ENCODE measurements at regions not wholly inside any gene's neighbourhood (a gene's known extent, or its start where the extent isn't known, plus 50 kb on each side); places are given as distances from the start of the nearest gene placed in this dataset.

DNA sequence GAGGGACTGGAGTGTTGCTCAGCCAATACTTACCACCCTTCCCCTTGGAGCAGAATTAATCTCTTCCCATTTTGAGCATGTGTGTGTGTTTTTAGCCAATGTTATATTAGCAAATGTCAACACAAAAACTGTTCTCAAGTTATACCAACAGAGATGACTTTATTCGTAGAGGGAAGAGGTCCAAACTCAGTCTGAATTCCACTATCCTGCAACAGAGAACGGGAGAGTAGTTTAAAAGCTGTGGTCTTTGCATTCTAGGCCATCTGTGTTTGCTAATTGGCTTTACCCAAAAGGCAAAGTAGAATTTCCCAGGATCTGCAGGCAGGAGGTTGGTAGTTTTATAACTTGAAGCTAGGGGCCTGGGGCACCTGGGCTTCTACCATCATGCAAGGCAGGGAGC, 847.9 kb upstream of the TMEM132C start:
- Histone ChIP-seq H3K4me3 (ENCODE audit: low read depth, low read length) (no peak overlapping the region), H3K36me3 (ENCODE audit: control insufficient read depth, insufficient read depth, low read length) (no peaks in the 10 kb centered on the region), H3K27me3 (ENCODE audit: control insufficient read depth, insufficient read depth, low read length) (no peaks in the 10 kb centered on the region)
- DNase-seq (ENCODE audit: low read depth) = no peak
- TF ChIP-seq, protein P1, sequence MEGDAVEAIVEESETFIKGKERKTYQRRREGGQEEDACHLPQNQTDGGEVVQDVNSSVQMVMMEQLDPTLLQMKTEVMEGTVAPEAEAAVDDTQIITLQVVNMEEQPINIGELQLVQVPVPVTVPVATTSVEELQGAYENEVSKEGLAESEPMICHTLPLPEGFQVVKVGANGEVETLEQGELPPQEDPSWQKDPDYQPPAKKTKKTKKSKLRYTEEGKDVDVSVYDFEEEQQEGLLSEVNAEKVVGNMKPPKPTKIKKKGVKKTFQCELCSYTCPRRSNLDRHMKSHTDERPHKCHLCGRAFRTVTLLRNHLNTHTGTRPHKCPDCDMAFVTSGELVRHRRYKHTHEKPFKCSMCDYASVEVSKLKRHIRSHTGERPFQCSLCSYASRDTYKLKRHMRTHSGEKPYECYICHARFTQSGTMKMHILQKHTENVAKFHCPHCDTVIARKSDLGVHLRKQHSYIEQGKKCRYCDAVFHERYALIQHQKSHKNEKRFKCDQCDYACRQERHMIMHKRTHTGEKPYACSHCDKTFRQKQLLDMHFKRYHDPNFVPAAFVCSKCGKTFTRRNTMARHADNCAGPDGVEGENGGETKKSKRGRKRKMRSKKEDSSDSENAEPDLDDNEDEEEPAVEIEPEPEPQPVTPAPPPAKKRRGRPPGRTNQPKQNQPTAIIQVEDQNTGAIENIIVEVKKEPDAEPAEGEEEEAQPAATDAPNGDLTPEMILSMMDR (IDR thresholded peaks at IDR 0.05; ENCODE audit: insufficient read depth, low read length, poor library complexity, severe bottlenecking) = no peak

DNA sequence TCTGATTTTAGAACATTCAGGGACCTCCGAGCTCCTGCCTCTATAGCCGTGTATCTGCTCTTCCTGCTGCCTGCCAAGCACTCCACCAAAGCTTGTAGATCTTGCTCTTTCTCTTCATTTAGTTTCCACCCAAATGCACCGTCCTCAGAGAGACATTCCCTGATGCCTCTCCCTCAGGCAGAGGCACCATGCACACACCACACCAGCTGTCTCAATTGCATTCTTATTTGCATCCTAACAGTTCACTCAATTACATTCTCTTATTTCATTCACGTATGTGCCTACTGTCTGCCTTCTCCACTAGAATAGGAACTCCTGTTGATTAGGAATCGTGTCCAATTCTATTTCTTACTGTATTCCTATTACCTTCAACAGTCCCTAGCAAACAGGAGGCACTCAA, 845.4 kb upstream of the TMEM132C start:
- H3K36me3 ChIP-seq (ENCODE audit: control insufficient read depth, insufficient read depth, low read length) = no peaks in the 10 kb centered on the region
- H3K4me3 ChIP-seq (ENCODE audit: low read depth, low read length) = no peak overlapping the region
- no peak for DNase-seq (ENCODE audit: low read depth)
- no peaks in the 10 kb centered on the region for H3K27me3 ChIP-seq (ENCODE audit: control insufficient read depth, insufficient read depth, low read length)
- TF ChIP-seq, protein P1 (IDR thresholded peaks at IDR 0.05; ENCODE audit: insufficient read depth, low read length, poor library complexity, severe bottlenecking) = no peak

DNA sequence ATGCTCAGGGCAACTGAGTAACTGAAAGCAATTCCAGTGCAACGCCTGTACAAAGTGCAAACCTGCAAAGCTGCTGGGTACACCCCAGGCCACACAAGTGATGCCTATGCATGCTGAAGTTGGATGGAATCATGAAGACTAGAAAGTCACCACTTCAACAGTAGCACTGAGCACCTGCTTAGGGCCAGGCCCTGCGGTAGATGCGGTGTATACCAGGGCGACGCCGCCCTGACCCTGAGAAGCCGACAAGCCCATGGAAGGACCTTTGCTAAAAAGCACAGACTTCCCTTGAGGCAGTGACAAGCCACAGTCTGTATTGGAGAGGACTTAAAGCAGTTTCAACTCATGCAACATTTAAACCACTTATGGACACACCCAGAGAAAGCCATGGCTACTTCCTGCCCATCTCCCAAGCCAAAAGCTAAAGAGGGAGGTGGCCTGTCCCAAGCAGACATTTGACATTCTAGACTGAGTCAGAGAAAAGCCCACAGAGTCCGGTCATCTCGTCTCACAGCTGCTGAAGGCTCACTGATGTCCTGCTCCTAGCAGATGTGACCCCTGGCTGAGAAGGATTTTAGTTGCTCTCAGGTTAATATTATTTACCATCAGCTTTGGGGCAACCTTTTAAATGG, 843.9 kb upstream of the TMEM132C start:
- TF ChIP-seq, protein P1 (IDR thresholded peaks at IDR 0.05; ENCODE audit: insufficient read depth, low read length, poor library complexity, severe bottlenecking) = no peak
- H3K27me3 ChIP-seq (ENCODE audit: control insufficient read depth, insufficient read depth, low read length) = no peaks in the 10 kb centered on the region
- H3K36me3 ChIP-seq (ENCODE audit: control insufficient read depth, insufficient read depth, low read length) = no peaks in the 10 kb centered on the region
- DNase-seq (ENCODE audit: low read depth) = no peak
- no peak overlapping the region for H3K4me3 ChIP-seq (ENCODE audit: low read depth, low read length)

DNA sequence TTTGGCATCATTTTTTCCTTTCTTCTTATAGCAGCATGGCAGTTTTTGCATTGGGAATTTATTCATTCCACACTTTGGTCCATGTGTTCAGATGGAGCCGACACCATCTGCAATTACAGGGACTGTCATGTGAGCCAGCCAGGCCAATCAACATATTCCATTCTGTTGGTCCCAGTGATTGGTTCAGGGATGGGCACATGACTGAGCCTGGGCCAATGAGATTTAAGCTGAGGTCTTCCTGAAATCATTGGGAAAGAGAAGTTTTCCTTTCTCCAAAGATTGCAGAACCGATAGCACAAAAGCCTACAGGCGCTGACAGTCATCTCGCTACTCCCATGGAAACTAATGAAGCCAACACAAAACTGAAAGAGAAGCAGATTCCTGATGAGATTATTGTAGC, 841.5 kb upstream of the TMEM132C start:
- Histone ChIP-seq H3K36me3 (ENCODE audit: control insufficient read depth, insufficient read depth, low read length) (no peaks in the 10 kb centered on the region), H3K4me3 (ENCODE audit: low read depth, low read length) (no peak overlapping the region), H3K27me3 (ENCODE audit: control insufficient read depth, insufficient read depth, low read length) (no peaks in the 10 kb centered on the region)
- DNase-seq (ENCODE audit: low read depth) = no peak
- TF ChIP-seq, protein P1 (IDR thresholded peaks at IDR 0.05; ENCODE audit: insufficient read depth, low read length, poor library complexity, severe bottlenecking) = no peak

DNA sequence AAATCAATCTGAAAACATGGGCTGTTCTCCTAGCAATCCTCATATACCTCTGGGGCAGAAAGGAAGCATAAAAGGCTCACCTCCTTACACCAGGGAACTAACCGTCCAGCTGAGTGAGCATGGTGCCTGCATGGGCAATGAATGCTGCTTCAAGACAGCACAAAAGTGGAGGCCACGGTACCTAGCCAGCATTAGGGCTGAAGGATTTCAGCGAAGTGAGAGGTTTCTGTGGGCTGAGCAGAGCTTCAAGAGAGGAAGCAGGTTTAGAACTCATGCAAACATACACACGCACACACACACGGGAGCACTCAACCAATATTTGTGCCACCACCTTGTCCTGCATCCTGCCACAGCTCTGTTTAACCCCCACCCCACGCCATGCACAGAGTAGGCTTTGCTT, 838.5 kb upstream of the TMEM132C start:
- TF ChIP-seq, protein P1 (IDR thresholded peaks at IDR 0.05; ENCODE audit: insufficient read depth, low read length, poor library complexity, severe bottlenecking) = no peak
- Histone ChIP-seq H3K4me3 (ENCODE audit: low read depth, low read length) (no peak overlapping the region), H3K27me3 (ENCODE audit: control insufficient read depth, insufficient read depth, low read length) (no peaks in the 10 kb centered on the region), H3K36me3 (ENCODE audit: control insufficient read depth, insufficient read depth, low read length) (no peaks in the 10 kb centered on the region)
- DNase-seq (ENCODE audit: low read depth) = no peak
